Suprapubic skin (tissue), 4 donors: ENCODE measurements at regions not wholly inside any gene's neighbourhood (a gene's known extent, or its start where the extent isn't known, plus 50 kb on each side); places are given as distances from the start of the nearest gene placed in this dataset.

Experiments
- DNase-seq, 2 donors: peaks; one replicate each; pipeline ENCODE4 v3.0.0-alpha.2; 2019; ENCODE audit warnings: low spot score in 2 of 2
- H3K27ac ChIP-seq: fragments of 200-600 bp; sonication (generic); one replicate; pipeline ENCODE4 v1.5.1; 2019
- H3K27me3 ChIP-seq: fragments of 200-600 bp; sonication (generic); one replicate; pipeline ENCODE4 v1.5.1; 2019
- H3K36me3 ChIP-seq: fragments of 200-600 bp; sonication (generic); one replicate; pipeline ENCODE4 v1.5.1; 2019
- H3K4me1 ChIP-seq: fragments of 200-600 bp; sonication (generic); one replicate; pipeline ENCODE4 v1.5.1; 2019
- H3K4me3 ChIP-seq: fragments of 200-600 bp; sonication (generic); one replicate; pipeline ENCODE4 v1.5.1; 2019; ENCODE audit warnings: mild to moderate bottlenecking
- H3K9me3 ChIP-seq: fragments of 200-600 bp; sonication (generic); one replicate; pipeline ENCODE4 v1.5.1; 2019
- CTCF ChIP-seq, 2 donors: fragments of 200-600 bp in 1 of 2; fragments of 450-650 bp in 1 of 2; sonication (generic) in 1 of 2; IDR thresholded peaks; one replicate each; pipeline ENCODE4 v1.5.1; 2016 to 2019; ENCODE audit warnings: antibody characterized with exemption in 2 of 2, mild to moderate bottlenecking in 1 of 2, moderate library complexity in 1 of 2
- EP300 ChIP-seq: sonication (generic); formaldehyde crosslinking; IDR thresholded peaks from one replicate; pipeline ENCODE4 v1.6.1; 2017; ENCODE audit warnings: antibody characterized with exemption
- POLR2A ChIP-seq, 2 donors: fragments of 450-650 bp; IDR thresholded peaks; one replicate each; pipeline ENCODE4 v1.6.1; 2017; ENCODE audit warnings: antibody characterized with exemption in 2 of 2, mild to moderate bottlenecking in 2 of 2, moderate library complexity in 2 of 2
- POLR2AphosphoS5 ChIP-seq, 3 donors: sonication (generic); formaldehyde crosslinking; IDR thresholded peaks; one replicate each; pipeline ENCODE4 v1.6.1; 2017; ENCODE audit warnings: antibody characterized with exemption in 3 of 3
- WGBS: methylation state at CpG from one replicate; pipeline ENCODE4 v1.1.5; 2018; 5-methylcytosine and 5-hydroxymethylcytosine counted together

GRCh38 chr2:5144159-5144558 lies 548.0 kb upstream of the SOX11 start:
- no peak for DNase-seq
- Histone ChIP-seq H3K36me3 (no peaks in the 10 kb centered on the region), H3K27ac (no peak overlapping the region), H3K27me3 (no peaks in the 10 kb centered on the region), H3K4me1 (no peaks in the 10 kb centered on the region), H3K4me3 (no peak overlapping the region), H3K9me3 (peaks cover 9% of the 10 kb centered on the region)
- TF ChIP-seq POLR2A (IDR thresholded peaks at IDR 0.05) (no peak), CTCF (IDR thresholded peaks at IDR 0.05) (no peak), EP300 (no peak), POLR2AphosphoS5 (IDR thresholded peaks at IDR 0.05) (no peak)
- WGBS = 93% methylated on average over 15 of the region's 15 CpGs

DNA sequence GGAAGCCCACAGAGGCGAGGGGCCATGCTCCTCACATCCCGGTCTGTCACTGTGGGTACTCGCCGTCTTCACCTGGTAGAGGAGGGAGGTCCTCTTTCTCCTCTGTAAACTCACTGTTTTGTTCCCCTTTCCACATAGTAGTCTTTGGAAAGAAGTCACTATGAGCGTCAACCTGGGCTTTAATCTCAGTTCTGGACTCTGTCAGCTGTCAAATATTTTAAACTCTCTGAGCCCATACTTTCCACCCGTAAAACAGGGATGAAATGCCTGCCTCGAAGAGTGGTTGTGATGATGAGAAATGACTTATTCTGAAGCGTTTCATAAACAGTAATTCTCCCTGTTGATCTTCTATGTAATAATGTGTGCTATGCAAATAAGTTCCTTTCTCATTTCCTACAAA lies 547.1 kb upstream of the SOX11 start:
- DNase-seq = no peak
- Histone ChIP-seq H3K4me3 (no peak overlapping the region), H3K9me3 (peaks cover 9% of the 10 kb centered on the region), H3K27ac (no peak overlapping the region), H3K4me1 (no peaks in the 10 kb centered on the region), H3K27me3 (no peaks in the 10 kb centered on the region), H3K36me3 (no peaks in the 10 kb centered on the region)
- TF ChIP-seq CTCF (IDR thresholded peaks at IDR 0.05) (no peak), EP300 (no peak), POLR2AphosphoS5 (IDR thresholded peaks at IDR 0.05) (no peak), POLR2A (IDR thresholded peaks at IDR 0.05) (no peak)
- WGBS = 70% methylated on average over 8 of the region's 8 CpGs

DNA sequence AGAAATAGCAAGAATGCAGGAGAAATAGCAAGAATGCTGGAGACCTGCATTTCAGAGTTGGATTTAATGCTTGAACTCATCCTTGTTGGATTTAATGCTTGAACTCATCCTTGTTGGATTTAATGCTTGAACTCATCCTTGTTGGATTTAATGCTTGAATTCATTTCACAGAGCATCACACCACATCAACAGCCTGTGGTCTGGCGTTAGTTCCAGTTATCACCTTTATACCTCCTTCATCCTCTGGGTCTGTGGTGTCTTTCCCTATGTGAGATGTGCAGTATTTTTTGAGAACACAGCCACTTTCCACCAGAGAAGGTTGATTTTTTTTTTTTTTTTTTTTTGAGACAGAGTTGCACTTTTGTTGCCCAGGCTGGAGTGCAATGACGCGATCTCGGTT lies 546.4 kb upstream of the SOX11 start:
- Histone ChIP-seq H3K27me3 (no peaks in the 10 kb centered on the region), H3K9me3 (peaks cover 9% of the 10 kb centered on the region), H3K27ac (no peak overlapping the region), H3K4me1 (no peaks in the 10 kb centered on the region), H3K36me3 (no peaks in the 10 kb centered on the region), H3K4me3 (no peak overlapping the region)
- 94% methylated on average over 4 of the region's 4 CpGs for WGBS
- TF ChIP-seq CTCF (IDR thresholded peaks at IDR 0.05) (no peak), POLR2AphosphoS5 (IDR thresholded peaks at IDR 0.05) (no peak), EP300 (no peak), POLR2A (IDR thresholded peaks at IDR 0.05) (no peak)
- no peak for DNase-seq

DNA sequence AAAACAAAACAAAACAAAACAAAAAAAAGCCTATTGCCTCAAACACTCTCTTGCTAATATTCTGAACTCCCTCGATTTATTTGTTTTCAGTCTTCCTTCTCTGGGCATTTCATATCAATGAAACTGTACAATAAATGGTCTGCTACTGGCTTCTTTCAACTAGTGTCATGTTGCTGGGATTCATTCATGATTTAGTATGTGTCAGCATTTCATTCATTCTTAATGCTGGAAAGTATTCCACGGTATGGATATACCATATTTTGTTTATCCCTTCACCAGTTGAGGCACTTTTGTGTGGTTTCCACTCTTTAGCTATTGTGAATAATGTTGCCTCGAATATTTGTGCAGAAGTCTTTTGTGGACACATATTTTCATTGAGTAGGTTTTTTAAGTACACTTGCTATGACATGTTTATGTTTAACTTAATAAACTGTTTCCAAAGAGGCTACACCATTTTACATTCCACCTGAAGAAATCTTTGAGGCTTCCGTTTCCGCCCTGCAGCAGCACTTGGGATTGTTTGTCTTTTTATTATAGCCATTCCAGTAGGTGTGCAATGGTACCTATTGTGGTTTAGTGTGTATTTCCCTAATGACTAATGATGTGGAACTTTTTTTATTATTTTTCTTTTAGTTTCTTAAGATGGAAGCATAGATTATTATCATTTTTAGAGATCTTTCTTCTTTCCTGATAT lies 543.6 kb upstream of the SOX11 start:
- no peaks in the 10 kb centered on the region for H3K4me1 ChIP-seq
- no peak for DNase-seq
- TF ChIP-seq EP300 (no peak), POLR2AphosphoS5 (IDR thresholded peaks at IDR 0.05) (no peak), CTCF (IDR thresholded peaks at IDR 0.05) (no peak), POLR2A (IDR thresholded peaks at IDR 0.05) (no peak)
- 87% methylated on average over 5 of the region's 5 CpGs for WGBS
- H3K4me3 ChIP-seq = no peak overlapping the region
- no peak overlapping the region for H3K27ac ChIP-seq
- H3K36me3 ChIP-seq = no peaks in the 10 kb centered on the region
- H3K27me3 ChIP-seq = no peaks in the 10 kb centered on the region
- peaks cover 13% of the 10 kb centered on the region for H3K9me3 ChIP-seq

DNA sequence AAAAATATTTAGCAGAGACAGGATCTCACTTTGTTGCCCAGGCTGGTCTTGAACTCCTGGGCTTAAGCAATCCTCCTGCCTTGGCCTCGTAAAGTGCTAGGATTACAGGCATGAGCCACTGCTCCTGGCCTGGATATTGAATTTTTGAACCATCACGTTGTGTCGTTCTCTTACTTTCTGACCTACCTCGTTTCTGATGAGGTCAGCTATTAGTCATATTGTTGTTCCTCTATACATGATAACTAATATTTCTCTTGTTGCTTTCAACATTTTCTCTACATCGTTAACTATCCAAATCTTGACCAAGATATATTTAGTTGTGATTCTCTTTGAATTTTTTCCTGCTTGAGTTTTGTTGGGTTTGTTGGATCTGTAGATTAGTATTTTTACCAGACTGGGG lies 541.3 kb upstream of the SOX11 start:
- H3K4me1 ChIP-seq = no peaks in the 10 kb centered on the region
- H3K36me3 ChIP-seq = no peaks in the 10 kb centered on the region
- no peak for DNase-seq
- no peaks in the 10 kb centered on the region for H3K27me3 ChIP-seq
- no peak overlapping the region for H3K27ac ChIP-seq
- WGBS = 87% methylated on average over 5 of the region's 5 CpGs
- TF ChIP-seq EP300 = no peak
- H3K9me3 ChIP-seq = peaks cover 13% of the 10 kb centered on the region
- H3K4me3 ChIP-seq = no peak overlapping the region
